Activated CD8-positive, alpha-beta memory T cell treated with anti-CD3 and anti-CD28 coated beads for 36 hours (primary cell): ENCODE measurements at regions not wholly inside any gene's neighbourhood (a gene's known extent, or its start where the extent isn't known, plus 50 kb on each side); places are given as distances from the start of the nearest gene placed in this dataset.

Experiments
- CTCF ChIA-PET: fragments of 350-600 bp; sonication (Branson Sonifier 250); formaldehyde crosslinking; loops from one replicate; lab custom pipeline; 2021; ENCODE audit warnings: antibody characterized with exemption; lab: Charles Lee
- POLR2A ChIA-PET: fragments of 350-600 bp; sonication (Branson Sonifier 250); formaldehyde crosslinking; loops from one replicate; lab custom pipeline; 2021; ENCODE audit warnings: antibody characterized with exemption; lab: Charles Lee

DNA sequence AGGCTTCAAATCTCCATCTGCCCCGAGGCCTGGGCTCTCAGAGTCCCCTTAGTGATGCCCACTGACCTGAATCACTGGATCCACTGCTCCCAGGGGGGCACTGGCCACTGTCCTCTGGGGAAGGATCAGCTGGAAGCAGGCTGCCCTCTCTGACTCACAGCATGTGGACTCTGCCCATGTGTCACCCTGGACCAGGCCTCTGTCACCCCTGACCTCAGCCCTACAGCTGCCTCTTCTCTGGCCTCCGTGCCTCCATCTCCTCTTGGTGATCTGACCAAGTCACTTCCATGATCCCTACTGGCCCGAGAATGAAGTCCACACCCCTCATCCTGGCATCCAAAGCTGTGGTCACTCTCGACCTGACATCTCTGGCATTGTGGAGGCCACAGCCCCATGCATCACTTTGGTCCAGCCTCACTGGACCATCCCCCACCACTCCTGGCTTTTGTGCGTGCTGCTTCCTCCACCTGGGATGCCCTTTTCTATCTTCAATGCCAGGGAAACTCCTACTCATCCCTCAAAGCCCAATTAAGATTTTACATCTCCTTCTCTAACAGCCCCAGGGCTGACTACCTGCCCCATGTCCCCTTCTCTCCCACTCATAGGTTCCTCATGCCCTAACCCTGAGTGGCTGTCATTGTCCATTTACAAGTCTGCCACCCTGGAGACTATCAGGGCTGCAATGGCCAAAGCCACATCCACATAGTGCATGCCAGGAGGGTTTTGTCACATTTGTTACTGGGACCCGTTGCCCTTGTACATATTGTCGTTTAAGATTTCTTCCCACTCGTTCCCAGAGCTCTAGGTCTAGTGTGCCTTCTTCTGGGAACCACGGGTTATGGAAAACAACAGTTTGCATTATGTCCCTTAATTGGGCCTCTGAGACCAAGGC, 685.0 kb downstream of the MATN1 start:
- POLR2A ChIA-PET: no interaction called here
- CTCF ChIA-PET: no interaction called here

- ChIA-PET CTCF (no interaction called here), POLR2A (no interaction called here)
Measured at GRCh38 chr1:30037251-30038118, 685.9 kb downstream of the MATN1 start.

DNA sequence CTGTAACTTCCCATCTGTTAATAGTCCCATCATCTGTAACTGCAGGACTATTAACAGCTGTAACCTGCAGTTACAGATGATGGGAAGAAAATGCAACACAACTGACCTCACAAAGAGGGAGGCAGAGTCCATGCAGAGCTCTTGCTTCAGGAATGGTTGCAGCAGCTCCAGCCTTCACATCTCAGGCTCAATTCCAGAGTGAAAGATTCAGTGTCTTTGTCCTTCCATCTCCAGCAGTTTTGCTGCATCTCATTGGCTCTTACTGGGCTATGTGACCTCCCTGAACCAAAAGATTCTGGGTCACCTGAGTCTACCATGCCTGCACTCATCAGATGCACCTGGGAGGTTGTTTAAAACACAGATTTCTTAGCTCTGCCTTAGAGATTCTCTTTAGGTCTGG, 686.7 kb downstream of the MATN1 start:
- POLR2A ChIA-PET: no interaction called here
- CTCF ChIA-PET: no interaction called here

DNA sequence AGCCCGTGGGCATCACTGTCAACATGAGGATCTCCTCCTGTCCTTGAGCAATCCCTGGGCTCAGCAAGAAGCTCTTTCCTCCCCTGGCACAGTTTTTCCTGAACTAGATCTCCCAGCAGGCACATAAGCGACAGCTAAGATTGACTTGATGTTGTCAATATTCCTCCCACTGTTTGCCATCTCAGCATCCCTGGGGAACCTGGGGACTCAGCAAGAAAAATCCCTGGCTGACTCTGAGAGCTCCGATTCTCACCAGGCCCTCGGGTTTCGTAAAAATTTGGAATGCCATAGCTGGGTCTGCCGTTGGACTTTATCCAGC, 687.2 kb downstream of the MATN1 start:
- ChIA-PET CTCF (no interaction called here), POLR2A (no interaction called here)

DNA sequence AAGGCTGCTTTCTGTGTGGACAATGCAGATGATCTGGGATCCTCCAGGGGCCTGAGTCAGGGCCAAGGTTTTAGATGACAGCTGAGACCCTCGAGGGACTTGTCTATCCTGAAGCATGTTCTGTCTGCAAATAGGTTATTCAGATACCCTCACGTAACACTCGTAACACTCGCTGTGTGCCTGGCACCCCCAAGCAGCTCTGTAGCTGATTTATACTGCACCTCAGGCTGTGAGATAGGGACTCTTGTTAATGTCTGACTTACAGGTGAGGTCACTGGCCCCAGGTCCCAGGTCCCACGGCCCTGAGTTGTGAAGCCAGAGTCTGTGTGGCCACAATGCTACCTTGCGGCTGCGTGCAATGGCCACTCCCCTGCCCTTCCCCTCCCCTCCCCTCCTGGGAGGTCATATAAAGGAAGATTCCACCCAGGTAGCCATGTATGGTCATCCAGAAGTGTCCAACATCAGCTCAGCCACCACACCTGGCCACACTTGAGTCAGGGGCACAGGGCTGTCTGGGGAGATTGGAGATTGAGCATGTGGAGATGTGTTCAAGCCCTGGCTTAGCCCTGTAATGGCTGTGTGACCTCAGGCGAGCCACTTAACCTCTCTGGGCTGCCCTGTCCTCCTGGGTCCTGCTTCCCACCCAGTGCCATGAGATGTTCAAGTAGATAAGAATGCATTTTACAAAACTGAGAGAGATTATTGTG, 687.7 kb downstream of the MATN1 start:
- POLR2A ChIA-PET: no interaction called here
- CTCF ChIA-PET: no interaction called here

GRCh38 chr1:30034627-30035521, 688.5 kb downstream of the MATN1 start:
- CTCF ChIA-PET: no interaction called here

DNA sequence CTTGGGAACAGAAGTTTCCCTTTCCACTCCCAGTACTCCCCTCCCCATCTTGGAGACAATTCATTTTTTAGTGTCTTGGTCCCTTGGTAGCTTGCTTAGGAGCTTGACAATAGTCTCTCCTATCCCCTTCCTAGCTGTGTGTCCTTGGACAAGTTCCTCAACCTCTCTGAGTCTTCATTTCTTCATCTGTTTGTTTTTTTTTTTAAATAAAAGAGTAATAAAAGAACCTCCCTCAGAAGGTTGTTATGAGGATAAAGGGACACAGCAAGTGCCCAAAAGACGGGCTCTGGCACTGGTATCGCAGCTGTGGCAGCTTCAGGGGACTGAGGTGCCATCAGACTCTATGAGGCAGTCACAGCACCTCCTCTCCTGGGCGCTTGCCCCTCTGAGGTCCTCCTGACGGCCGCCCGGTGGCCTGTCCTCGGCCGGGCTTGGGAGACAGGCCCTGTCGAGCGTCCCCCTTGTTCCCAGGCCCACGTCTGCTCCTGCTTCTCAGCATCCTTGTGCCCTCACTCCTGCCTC, 689.2 kb downstream of the MATN1 start:
- POLR2A ChIA-PET: no interaction called here
- CTCF ChIA-PET: no interaction called here

More at GRCh38 chr1:30034627-30035521, 688.5 kb downstream of the MATN1 start:
- POLR2A ChIA-PET: no interaction called here

- POLR2A ChIA-PET: no interaction called here
Measured at GRCh38 chr1:30033256-30034104, 689.9 kb downstream of the MATN1 start.

DNA sequence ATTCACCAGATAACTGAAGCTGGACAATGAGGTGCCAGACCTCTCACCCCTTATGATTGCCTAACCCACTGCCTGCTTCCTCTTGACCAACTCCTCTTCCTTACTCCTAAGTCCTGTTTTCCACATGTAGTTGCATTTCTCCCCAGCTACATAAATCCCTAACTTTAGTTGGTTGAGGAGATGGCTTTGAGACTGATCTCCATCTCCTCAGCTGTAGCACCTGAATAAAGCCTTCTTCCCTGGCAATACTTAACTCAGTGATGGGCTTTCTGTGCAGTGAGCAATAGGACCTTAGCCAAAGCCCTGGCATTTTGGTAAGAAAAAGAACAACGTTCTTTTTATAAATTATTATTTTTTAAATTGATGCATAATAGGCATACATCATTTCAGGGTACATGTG, 691.1 kb downstream of the MATN1 start:
- POLR2A ChIA-PET: no interaction called here

More at GRCh38 chr1:30033256-30034104, 689.9 kb downstream of the MATN1 start:
- CTCF ChIA-PET: no interaction called here

GRCh38 chr1:30029677-30030076, 693.7 kb downstream of the MATN1 start:
- CTCF ChIA-PET: no interaction called here
- POLR2A ChIA-PET: no interaction called here

More for the DNA sequence above, 691.1 kb downstream of the MATN1 start:
- CTCF ChIA-PET: no interaction called here

GRCh38 chr1:30028939-30029338, 694.4 kb downstream of the MATN1 start:
- CTCF ChIA-PET: no interaction called here
- POLR2A ChIA-PET: no interaction called here

DNA sequence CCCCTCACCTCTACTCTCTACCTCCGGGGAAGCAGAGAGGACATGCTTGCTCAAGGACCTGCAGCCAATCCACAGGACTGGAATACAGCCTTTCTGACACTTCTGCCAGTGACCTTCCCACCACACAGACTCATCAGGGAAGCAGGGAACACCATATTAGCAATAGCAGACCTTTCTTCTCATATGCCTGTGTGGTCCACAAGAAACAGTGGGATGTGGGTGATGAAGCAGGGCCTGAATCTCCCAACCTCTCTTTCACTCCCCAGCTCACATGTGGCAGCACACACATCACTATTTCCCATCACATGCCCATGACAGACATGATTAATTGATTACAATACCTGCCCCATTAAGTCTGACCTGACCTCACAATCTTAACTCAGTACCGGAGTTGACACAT, 695.1 kb downstream of the MATN1 start:
- CTCF ChIA-PET: no interaction called here
- POLR2A ChIA-PET: no interaction called here

DNA sequence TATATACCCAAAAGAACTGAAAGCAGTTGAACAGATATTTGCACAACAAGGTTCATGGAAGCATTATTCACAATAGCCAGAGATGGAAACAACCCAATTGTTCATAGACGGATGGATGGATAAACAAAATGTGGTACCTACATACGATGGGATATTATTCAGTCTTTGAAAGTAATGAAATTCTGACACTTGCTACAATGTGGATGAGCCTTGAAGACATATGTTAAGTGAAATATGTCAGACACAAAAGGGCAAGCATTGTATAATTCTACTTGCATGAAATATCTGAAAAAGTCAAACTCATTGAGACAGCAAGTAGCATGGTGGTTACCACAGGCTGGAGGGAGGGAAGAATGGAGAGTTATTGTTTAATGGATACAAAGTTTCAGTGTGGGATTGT, 696.1 kb downstream of the MATN1 start:
- CTCF ChIA-PET: no interaction called here

DNA sequence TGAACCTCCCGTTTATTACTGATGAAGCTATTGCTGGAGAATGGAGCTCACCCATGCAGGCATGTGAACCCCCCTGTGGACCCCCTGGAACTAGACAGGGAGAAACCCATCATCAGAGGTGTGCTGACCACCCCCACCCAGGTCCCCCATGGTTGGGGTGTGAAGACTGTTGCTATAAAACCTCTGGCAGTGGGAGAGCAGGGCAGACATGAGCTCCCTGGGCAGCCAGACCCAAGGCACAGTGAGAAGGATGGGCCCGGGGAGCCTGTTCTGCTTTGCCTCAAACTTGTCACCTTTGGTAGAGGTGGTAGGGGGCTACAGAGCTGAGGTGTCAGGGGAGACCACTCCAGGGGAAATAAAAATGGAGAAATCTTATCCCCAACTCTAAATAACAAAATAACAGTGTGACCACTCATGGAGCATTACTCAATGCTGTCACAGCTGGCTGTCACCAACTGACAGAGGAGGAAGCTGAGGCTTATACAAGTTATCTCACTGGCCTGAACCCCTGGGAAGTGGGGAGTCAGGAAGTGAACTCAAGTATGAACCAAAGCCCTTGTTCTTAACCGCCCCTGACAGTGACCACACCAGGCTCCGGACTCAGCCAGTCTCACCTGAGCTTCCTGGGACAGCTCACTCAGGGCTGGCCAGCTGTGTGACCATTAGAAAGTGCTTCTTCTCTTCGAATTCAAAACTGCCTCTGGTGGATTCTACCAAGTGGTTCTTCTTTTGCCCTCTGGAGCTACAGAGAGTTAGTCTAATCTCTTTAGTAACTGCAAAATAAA, 698.8 kb downstream of the MATN1 start:
- ChIA-PET CTCF (no interaction called here), POLR2A (no interaction called here)

More for the DNA sequence above, 696.1 kb downstream of the MATN1 start:
- POLR2A ChIA-PET: no interaction called here

DNA sequence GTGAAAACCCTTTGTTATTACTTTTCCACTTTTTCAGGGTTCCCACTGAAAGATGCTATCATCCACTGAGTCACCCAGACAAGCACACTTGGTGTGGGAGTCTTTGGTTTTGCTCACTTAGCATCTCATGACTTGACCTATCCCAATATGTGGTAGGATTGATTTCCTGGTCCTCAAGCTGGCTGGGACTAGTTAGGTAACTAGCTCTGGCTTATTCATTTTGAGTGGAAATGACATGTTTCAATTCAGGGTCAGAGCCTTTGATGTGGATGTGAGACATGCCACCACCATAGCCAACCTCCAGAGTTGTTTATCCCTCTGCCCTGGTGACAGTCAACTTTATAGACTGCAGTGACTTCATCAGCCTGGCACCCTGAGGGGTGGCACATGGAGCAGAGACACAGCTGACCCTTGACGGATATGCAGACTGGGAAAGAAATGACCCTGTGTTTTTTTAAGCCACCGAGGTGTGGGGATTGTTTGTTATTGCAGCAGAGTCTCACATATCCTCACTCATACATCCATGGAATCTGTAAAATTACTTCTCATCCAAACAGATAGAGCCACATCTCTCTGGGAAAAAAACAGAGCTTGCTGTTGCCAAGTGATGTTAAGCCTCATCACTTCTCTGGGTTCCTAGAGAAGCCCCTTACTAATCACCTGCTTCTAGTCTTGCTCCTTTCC, 699.9 kb downstream of the MATN1 start:
- CTCF ChIA-PET: no interaction called here
- POLR2A ChIA-PET: no interaction called here

GRCh38 chr1:30014031-30014430, 709.4 kb downstream of the MATN1 start:
- CTCF ChIA-PET: no interaction called here
- POLR2A ChIA-PET: no interaction called here
